IMR-90 (cell line): ENCODE measurements at regions not wholly inside any gene's neighbourhood (a gene's known extent, or its start where the extent isn't known, plus 50 kb on each side); places are given as distances from the start of the nearest gene placed in this dataset.

Experiments
- CTCF ChIP-seq: conservative IDR thresholded peaks from 2 replicates; pipeline ENCODE4 v1.5.1; 2012; ENCODE audit warnings: mild to moderate bottlenecking, low read depth, low read length, improper control_type of control experiment
- FOS ChIP-seq: fragments of 150-350 bp; IDR thresholded peaks from 2 replicates; pipeline ENCODE4 v1.6.1; 2016; ENCODE audit warnings: low read depth, low read length
- RCOR1 ChIP-seq: IDR thresholded peaks from 2 replicates; pipeline ENCODE4 v1.6.1; 2012; ENCODE audit warnings: mild to moderate bottlenecking, low read length, improper control_type of control experiment; ENCODE audit not compliant: insufficient replicate concordance

- no peak for TF ChIP-seq CTCF
- no peak for TF ChIP-seq RCOR1
- no peak for TF ChIP-seq FOS
These were observed 64.1 kb downstream of the TFAP2C start for GRCh38 chr20:56693217-56693616.
